MM.1S (cell line): ENCODE measurements at regions not wholly inside any gene's neighbourhood (a gene's known extent, or its start where the extent isn't known, plus 50 kb on each side); places are given as distances from the start of the nearest gene placed in this dataset.

Experiments
- CTCF ChIP-seq: fragments of 300-600 bp; sonication (generic); IDR thresholded peaks from 2 replicates; pipeline ENCODE4 v1.5.1; 2016; ENCODE audit warnings: antibody characterized with exemption, low read length, mixed read lengths
- EZH2 ChIP-seq: fragments of 300-600 bp; sonication (generic); optimal IDR thresholded peaks from 2 replicates; pipeline ENCODE3; 2017; ENCODE audit warnings: low read depth, mild to moderate bottlenecking, antibody characterized with exemption, low read length, mixed read lengths
- EZH2phosphoT487 ChIP-seq: fragments of 300-600 bp; sonication (generic); IDR thresholded peaks from 2 replicates; pipeline ENCODE4 v1.6.1; 2018; ENCODE audit warnings: antibody characterized with exemption, low read length

DNA sequence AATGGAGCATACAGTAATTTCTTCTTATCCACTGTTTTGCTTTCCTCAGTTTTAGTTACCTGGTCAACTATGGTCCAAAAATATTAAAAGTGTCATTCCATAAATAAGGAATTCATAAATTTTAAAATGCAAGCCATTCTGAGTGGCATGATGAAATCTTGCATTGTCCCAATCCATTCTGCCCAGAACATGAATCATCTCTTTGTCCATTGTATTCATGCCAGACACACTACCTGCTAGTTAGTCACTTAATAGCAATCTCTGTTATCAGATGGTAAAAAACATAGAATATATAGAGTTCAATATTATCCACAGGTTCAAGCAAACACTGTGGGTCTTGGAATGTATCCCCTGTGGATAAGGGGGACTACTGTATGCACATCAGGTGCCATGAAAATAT is 872.2 kb upstream of the NXPH2 start:
- no peak for TF ChIP-seq CTCF
- TF ChIP-seq EZH2: no peak
- no peak for TF ChIP-seq EZH2phosphoT487
